Stomach (tissue), 8 donors: ENCODE measurements at regions not wholly inside any gene's neighbourhood (a gene's known extent, or its start where the extent isn't known, plus 50 kb on each side); places are given as distances from the start of the nearest gene placed in this dataset.

Source experiments
- DNase-seq, 2 donors: peaks; one replicate each; pipeline versions ENCODE4 v3.0.0 to v3.0.0-alpha.2; 2013 to 2019
- H3K27ac ChIP-seq, 5 donors: fragments of 200-600 bp in 4 of 5; sonication (generic) in 4 of 5; one replicate each; pipeline ENCODE4 v1.5.1; 2013 to 2019; ENCODE audit warnings: mild to moderate bottlenecking in 1 of 5, moderate library complexity in 1 of 5
- H3K27me3 ChIP-seq, 3 donors: fragments of 200-600 bp; sonication (generic); one replicate each; pipeline ENCODE4 v1.5.1; 2017 to 2019; ENCODE audit warnings: mixed run types in 1 of 3
- H3K36me3 ChIP-seq, 4 donors: fragments of 200-600 bp; sonication (generic); 1 replicate in 3 of 4; 2 replicates in 1 of 4; pipeline ENCODE4 v1.5.1; 2016 to 2019
- H3K4me1 ChIP-seq, 4 donors: fragments of 200-600 bp; sonication (generic); one replicate each; pipeline ENCODE4 v1.5.1; 2016 to 2019
- H3K4me3 ChIP-seq, 4 donors: fragments of 200-600 bp; sonication (generic) in 3 of 4; one replicate each; pipeline ENCODE4 v1.5.1; 2016 to 2019; ENCODE audit warnings: mild to moderate bottlenecking in 1 of 4
- H3K9me3 ChIP-seq, 4 donors: fragments of 200-600 bp; sonication (generic); one replicate each; pipeline ENCODE4 v1.5.1; 2016 to 2019
- CTCF ChIP-seq, 7 experiments: fragments of 450-650 bp in 4 of 7; fragments of 200-600 bp in 3 of 7; sonication (generic) in 3 of 7; IDR thresholded peaks; one replicate each; pipeline ENCODE4 v1.5.1; 2016 to 2019; ENCODE audit warnings: antibody characterized with exemption in 7 of 7, control low read depth in 2 of 7, mild to moderate bottlenecking in 1 of 7
- EP300 ChIP-seq: sonication (generic); formaldehyde crosslinking; IDR thresholded peaks from one replicate; pipeline ENCODE4 v1.6.1; 2017; ENCODE audit warnings: antibody characterized with exemption
- POLR2A ChIP-seq, 4 donors: fragments of 450-650 bp; IDR thresholded peaks; one replicate each; pipeline ENCODE4 v1.6.1; 2016; ENCODE audit warnings: antibody characterized with exemption in 4 of 4, control low read depth in 2 of 4, mild to moderate bottlenecking in 1 of 4, moderate library complexity in 1 of 4
- POLR2AphosphoS5 ChIP-seq, 3 donors: sonication (generic); formaldehyde crosslinking; IDR thresholded peaks; one replicate each; pipeline ENCODE4 v1.6.1; 2016; ENCODE audit warnings: antibody characterized with exemption in 3 of 3
- WGBS, 5 donors: extraction: QIAGEN DNeasy Blood & Tissue Kit in 3 of 5; methylation state at CpG; one replicate each; pipeline versions ENCODE4 v1.1.5 to v1.1.7; 2013 to 2018; 5-methylcytosine and 5-hydroxymethylcytosine counted together
- intact Hi-C: fragments of 100-400 bp; cut with DNase I; formaldehyde crosslinking; loops from one replicate; pipeline ENCODE4 v1.15.1; 2023; ENCODE audit warnings: low total_unique reads
- donor health status: healthy with polysubstance abuse.
- donor health status: Bipolar disorder and iron deficiency.
- donor health status: healthy.

GRCh38 chr12:14153803-14154202 lies 172.4 kb upstream of the GRIN2B start:
- Histone ChIP-seq H3K4me3 (no peak overlapping the region), H3K4me1 (no peaks in the 10 kb centered on the region), H3K27me3 (peaks cover 0 to 6% (median 0%) of the 10 kb centered on the region in 3 donors), H3K36me3 (no peaks in the 10 kb centered on the region), H3K27ac (no peak overlapping the region), H3K9me3 (no peaks in the 10 kb centered on the region)
- DNase-seq, result no peak
- TF ChIP-seq POLR2AphosphoS5 (IDR thresholded peaks at IDR 0.05) (no peak), CTCF (IDR thresholded peaks at IDR 0.05) (no peak), POLR2A (IDR thresholded peaks at IDR 0.05) (no peak), EP300 (no peak)
- WGBS, 5 donors, result 63 to 79% (median 69%) methylated on average over 1 of the region's 1 CpG
- intact Hi-C loops, result no loop called here

- Histone ChIP-seq H3K27ac (no peak overlapping the region), H3K9me3 (no peaks in the 10 kb centered on the region), H3K27me3 (peaks cover 0 to 6% (median 0%) of the 10 kb centered on the region in 3 donors), H3K4me1 (no peaks in the 10 kb centered on the region), H3K4me3 (no peak overlapping the region), H3K36me3 (no peaks in the 10 kb centered on the region)
- no peak for DNase-seq
- WGBS, 5 donors, result 50 to 72% (median 60%) methylated on average over 2 of the region's 2 CpGs
- intact Hi-C loops, result no loop called here
- TF ChIP-seq CTCF (IDR thresholded peaks at IDR 0.05), result no peak
Observed at GRCh38 chr12:14156606-14157005, 175.2 kb upstream of the GRIN2B start.

GRCh38 chr12:14157088-14157747 lies 175.8 kb upstream of the GRIN2B start:
- no peaks in the 10 kb centered on the region for H3K36me3 ChIP-seq
- no peak overlapping the region for H3K27ac ChIP-seq
- peaks cover 0 to 6% (median 0%) of the 10 kb centered on the region in 3 donors for H3K27me3 ChIP-seq
- no peaks in the 10 kb centered on the region for H3K9me3 ChIP-seq
- WGBS, 5 donors, result 84 to 92% (median 89%) methylated on average over 3 of the region's 3 CpGs
- TF ChIP-seq CTCF (IDR thresholded peaks at IDR 0.05), result no peak
- H3K4me3 ChIP-seq, result no peak overlapping the region
- intact Hi-C loops, result no loop called here
- DNase-seq, result peak in 1 of 2 donors; percentile 7
- H3K4me1 ChIP-seq, result no peaks in the 10 kb centered on the region

GRCh38 chr12:14164266-14164665 lies 182.9 kb upstream of the GRIN2B start:
- Histone ChIP-seq H3K27ac (no peak overlapping the region), H3K36me3 (no peaks in the 10 kb centered on the region), H3K4me1 (no peaks in the 10 kb centered on the region), H3K27me3 (no peaks in the 10 kb centered on the region), H3K9me3 (no peaks in the 10 kb centered on the region), H3K4me3 (no peak overlapping the region)
- no peak for TF ChIP-seq CTCF (IDR thresholded peaks at IDR 0.05)
- no peak for TF ChIP-seq EP300
- no peak for TF ChIP-seq POLR2A (IDR thresholded peaks at IDR 0.05)
- TF ChIP-seq POLR2AphosphoS5 (IDR thresholded peaks at IDR 0.05), result no peak
- 89 to 93% (median 90%) methylated on average over 7 to 8 of the region's 8 CpGs for WGBS, 5 donors
- intact Hi-C loops, result loop anchor here (10.0 kb wide), 1 partner anchor 429 kb away; no protein-coding TSS in a partner anchor
- DNase-seq, result no peak
